ENCODE measurements at regions not wholly inside any gene's neighbourhood (a gene's known extent, or its start where the extent isn't known, plus 50 kb on each side); places are given as distances from the start of the nearest gene placed in this dataset.

DNA sequence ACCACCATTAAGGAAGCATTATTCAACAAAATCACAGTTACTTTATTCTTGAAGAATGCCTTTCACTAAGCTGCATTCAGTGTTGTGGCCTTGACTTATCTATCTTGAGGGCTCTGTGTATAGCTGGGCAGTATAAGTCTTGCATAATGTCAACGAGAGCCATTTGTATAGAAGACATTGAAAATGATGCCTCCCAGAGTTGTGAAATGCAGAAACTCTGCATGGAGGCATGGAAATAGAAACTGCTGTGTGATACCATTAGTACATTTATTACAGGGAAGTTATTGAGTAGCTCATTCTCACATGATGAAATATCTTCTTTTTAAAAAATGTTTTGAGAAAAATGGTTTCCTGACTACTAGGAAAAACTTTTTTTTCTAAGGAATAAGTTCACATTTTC lies 111.4 kb upstream of the SNX7 start:
- TF ChIP-seq, protein P1, sequence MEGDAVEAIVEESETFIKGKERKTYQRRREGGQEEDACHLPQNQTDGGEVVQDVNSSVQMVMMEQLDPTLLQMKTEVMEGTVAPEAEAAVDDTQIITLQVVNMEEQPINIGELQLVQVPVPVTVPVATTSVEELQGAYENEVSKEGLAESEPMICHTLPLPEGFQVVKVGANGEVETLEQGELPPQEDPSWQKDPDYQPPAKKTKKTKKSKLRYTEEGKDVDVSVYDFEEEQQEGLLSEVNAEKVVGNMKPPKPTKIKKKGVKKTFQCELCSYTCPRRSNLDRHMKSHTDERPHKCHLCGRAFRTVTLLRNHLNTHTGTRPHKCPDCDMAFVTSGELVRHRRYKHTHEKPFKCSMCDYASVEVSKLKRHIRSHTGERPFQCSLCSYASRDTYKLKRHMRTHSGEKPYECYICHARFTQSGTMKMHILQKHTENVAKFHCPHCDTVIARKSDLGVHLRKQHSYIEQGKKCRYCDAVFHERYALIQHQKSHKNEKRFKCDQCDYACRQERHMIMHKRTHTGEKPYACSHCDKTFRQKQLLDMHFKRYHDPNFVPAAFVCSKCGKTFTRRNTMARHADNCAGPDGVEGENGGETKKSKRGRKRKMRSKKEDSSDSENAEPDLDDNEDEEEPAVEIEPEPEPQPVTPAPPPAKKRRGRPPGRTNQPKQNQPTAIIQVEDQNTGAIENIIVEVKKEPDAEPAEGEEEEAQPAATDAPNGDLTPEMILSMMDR (IDR thresholded peaks at IDR 0.05): no peak
- TF ChIP-seq POLR2A (IDR thresholded peaks at IDR 0.05): no peak
